HG02798 (cell line): ENCODE measurements at regions not wholly inside any gene's neighbourhood (a gene's known extent, or its start where the extent isn't known, plus 50 kb on each side); places are given as distances from the start of the nearest gene placed in this dataset.

Experiments
- ATAC-seq: cut with Tn5 transposase; IDR thresholded peaks from one replicate; pipeline ENCODE4 v1.9.1; 2021; ENCODE audit warnings: mild to moderate bottlenecking; ENCODE audit not compliant: unreplicated experiment, poor library complexity

GRCh38 chr9:1200847-1201251 is 150.7 kb downstream of the DMRT2 start:
- ATAC-seq, result no peak

- no peak for ATAC-seq
Measured at GRCh38 chr9:1201262-1201661, 151.1 kb downstream of the DMRT2 start.

- no peak for ATAC-seq
Measured at GRCh38 chr9:1201901-1202300, 151.7 kb downstream of the DMRT2 start.

- no peak for ATAC-seq
Measured at GRCh38 chr9:1202512-1203280, 152.5 kb downstream of the DMRT2 start.

GRCh38 chr9:1207686-1208085 is 157.5 kb downstream of the DMRT2 start:
- ATAC-seq, result no peak

- no peak for ATAC-seq
Measured at GRCh38 chr9:1208157-1208556, 158.0 kb downstream of the DMRT2 start.

- no peak for ATAC-seq
Measured at GRCh38 chr9:1210954-1211353, 160.8 kb downstream of the DMRT2 start.

- no peak for ATAC-seq
Measured at GRCh38 chr9:1216532-1216931, 166.4 kb downstream of the DMRT2 start.

- no peak for ATAC-seq
Measured at GRCh38 chr9:1217076-1217475, 166.9 kb downstream of the DMRT2 start.

GRCh38 chr9:1219284-1219683 is 169.1 kb downstream of the DMRT2 start:
- ATAC-seq, result no peak

- ATAC-seq, result no peak
Measured at GRCh38 chr9:1221298-1221697, 171.1 kb downstream of the DMRT2 start.

- no peak for ATAC-seq
Measured at GRCh38 chr9:1222511-1222910, 172.4 kb downstream of the DMRT2 start.

GRCh38 chr9:1231998-1232919 is 182.1 kb downstream of the DMRT2 start:
- no peak for ATAC-seq

- ATAC-seq, result no peak
Measured at GRCh38 chr9:1233568-1233967, 183.4 kb downstream of the DMRT2 start.

GRCh38 chr9:1235650-1236049 is 185.5 kb downstream of the DMRT2 start:
- no peak for ATAC-seq

GRCh38 chr9:1236061-1236460 is 185.9 kb downstream of the DMRT2 start:
- no peak for ATAC-seq

GRCh38 chr9:1238407-1238806 is 188.2 kb downstream of the DMRT2 start:
- ATAC-seq, result no peak

GRCh38 chr9:1248743-1249142 is 198.6 kb downstream of the DMRT2 start:
- ATAC-seq, result no peak

- no peak for ATAC-seq
Measured at GRCh38 chr9:1253064-1253979, 203.2 kb downstream of the DMRT2 start.

- no peak for ATAC-seq
Measured at GRCh38 chr9:1254071-1254470, 203.9 kb downstream of the DMRT2 start.
